ENCODE measurements at regions not wholly inside any gene's neighbourhood (a gene's known extent, or its start where the extent isn't known, plus 50 kb on each side); places are given as distances from the start of the nearest gene placed in this dataset.
"Not testable (repeated sequence)": the region's sequence is repeated elsewhere in the genome, so short reads cannot be mapped to it uniquely, and the experiment has no call there.

- DNase-seq (ENCODE audit: low read depth): no peak
These were observed 490.7 kb downstream of the DIPK2A start for GRCh38 chr3:144462337-144462736.

DNA sequence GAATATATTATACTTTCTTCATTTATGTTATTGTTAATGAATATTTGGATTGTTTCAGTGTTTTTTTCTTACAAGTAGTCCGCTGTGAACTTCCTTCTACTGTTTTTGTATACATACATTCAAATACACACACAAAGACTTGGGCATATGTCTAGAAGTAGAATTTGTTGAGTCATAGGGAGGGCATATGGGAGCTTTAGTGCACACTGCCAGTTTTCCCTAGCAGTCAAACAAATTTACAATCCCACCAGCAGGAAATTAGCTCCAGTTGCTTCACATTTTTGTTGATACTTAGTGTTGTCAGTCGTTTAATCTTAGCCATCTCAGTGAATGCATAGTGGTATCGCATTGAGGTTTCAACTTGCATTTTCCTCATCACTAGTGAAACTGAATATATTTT lies 492.3 kb downstream of the DIPK2A start:
- no peak for DNase-seq (ENCODE audit: low read depth)

GRCh38 chr3:144466114-144466513 lies 494.5 kb downstream of the DIPK2A start:
- DNase-seq (ENCODE audit: low read depth): no peak

DNA sequence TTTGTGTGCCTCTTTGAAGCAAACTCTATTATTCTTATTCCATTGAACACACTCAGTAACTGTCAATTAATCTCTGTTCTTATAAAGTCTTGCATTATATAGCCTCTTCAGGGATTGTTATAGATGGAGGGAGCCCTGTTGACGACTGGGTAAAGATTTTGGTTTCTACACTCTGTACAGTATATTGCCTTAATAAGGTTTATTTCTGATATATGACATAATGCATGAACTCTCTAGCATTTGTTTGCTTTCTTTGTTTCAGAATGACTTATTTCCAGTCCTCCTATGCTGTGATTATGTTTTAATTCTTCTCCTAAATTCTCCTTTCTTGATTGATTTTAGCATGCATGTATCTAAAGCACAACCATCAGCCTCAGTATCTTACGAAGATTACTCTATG lies 494.9 kb downstream of the DIPK2A start:
- DNase-seq (ENCODE audit: low read depth): no peak

- no peak for DNase-seq (ENCODE audit: low read depth)
These were observed 499.0 kb downstream of the DIPK2A start for GRCh38 chr3:144470666-144471065.

- no peak for DNase-seq (ENCODE audit: low read depth)
These were observed 506.0 kb downstream of the DIPK2A start for GRCh38 chr3:144477593-144477992.

DNA sequence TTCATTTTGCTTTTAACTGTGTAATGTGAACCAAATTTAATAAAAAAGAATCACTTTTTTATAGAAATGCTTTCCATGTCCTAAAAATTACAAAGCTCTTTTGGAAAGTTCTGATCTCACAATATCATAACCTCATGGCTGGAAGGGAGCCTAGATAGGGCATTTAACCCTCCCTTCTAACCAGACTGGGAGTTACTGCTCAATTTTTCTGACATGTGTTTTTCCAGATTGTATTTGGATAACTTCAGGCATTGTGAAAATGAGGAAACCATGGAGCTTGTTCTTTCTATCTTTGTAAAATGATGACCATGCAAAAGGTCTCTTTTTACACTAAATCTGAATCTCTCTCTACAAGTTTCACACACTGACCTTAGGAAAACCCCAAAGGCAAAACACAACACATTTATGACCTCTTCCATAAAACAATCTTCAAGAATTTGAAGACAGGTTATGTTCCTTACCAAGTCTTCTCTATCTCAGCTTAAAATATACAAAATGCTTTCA lies 508.8 kb downstream of the DIPK2A start:
- no peak for DNase-seq (ENCODE audit: low read depth)

- no peak for DNase-seq (ENCODE audit: low read depth)
These were observed 511.3 kb downstream of the DIPK2A start for GRCh38 chr3:144482876-144483275.

DNA sequence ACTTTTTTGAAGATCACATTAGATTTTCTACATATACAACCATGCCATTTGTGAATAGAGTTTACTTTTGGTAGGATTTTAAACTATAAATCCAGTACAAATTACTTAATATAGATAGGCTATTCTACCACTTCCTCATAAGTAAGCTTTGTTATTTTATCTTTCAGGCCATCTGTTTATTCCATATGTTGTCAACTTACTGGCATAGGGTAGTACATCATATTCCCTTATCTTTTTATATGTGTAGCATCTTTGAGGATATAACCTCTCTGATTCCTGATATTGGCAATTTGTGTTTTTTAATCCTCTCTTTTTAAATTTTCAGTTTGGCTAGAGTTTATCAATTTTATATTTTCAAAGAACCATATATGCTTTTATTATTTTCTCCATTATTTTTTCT lies 515.4 kb downstream of the DIPK2A start:
- DNase-seq (ENCODE audit: low read depth): no peak

- no peak for DNase-seq (ENCODE audit: low read depth)
These were observed 517.3 kb downstream of the DIPK2A start for GRCh38 chr3:144488927-144489326.

DNA sequence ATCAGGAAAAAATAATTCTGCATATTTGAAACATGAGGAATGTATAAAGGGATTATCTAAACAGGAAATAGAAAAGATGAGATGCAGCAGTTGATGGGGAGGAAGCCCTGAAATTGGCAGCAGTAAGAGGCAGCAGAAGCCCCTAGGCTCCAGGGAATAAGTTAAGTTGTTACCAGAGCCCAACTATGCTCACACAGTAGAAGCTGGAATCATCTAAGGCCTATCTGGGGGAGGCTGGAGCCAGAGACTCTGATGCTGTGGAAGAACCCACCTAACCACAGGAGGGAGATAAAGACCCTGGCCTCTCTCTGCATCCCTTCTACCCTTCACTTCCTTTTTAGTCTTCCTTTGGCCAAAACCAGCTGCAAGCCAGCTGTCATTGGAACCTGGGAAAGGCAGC lies 519.7 kb downstream of the DIPK2A start:
- DNase-seq (ENCODE audit: low read depth): no peak

DNA sequence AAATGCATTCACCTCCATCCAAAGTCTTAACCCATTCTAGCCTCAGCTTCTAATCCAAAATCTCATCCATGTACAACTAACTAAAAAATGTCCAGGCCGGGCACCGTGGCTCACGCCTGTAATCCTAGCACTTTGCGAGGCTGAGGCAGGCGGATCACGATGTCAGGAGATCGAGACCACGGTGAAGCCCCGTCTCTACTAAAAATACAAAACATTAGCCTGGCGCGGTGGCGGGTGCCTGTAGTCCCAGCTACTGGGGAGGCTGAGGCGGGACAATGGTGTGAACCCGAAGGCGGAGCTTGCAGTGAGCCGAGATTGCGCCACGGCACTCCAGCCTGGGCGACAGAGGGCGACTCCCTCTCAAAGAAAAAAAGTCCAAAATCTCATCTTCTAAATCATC lies 523.0 kb downstream of the DIPK2A start:
- DNase-seq (ENCODE audit: low read depth): not testable (repeated sequence)

GRCh38 chr3:144496141-144496835 lies 524.7 kb downstream of the DIPK2A start:
- peak; percentile 9 for DNase-seq (ENCODE audit: low read depth)

DNA sequence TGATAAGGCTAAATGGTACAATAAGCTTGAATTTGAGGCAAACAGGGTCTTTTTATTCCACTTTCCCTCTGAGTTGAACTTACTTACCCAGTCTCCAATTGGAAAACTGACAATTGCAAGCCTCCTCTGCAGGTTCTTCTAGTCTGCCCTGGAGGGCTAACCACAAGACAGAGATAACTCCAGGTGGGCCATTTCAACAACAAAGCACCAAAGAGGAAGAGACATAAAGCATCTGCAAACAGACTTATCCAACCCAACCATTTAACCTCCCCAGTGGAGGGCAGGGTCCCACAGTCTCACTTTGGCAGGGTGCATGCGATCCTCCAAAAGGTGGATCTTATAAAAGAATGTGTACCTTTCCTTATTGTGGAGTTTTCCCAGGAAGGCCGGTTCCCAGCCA lies 525.8 kb downstream of the DIPK2A start:
- no peak for DNase-seq (ENCODE audit: low read depth)

DNA sequence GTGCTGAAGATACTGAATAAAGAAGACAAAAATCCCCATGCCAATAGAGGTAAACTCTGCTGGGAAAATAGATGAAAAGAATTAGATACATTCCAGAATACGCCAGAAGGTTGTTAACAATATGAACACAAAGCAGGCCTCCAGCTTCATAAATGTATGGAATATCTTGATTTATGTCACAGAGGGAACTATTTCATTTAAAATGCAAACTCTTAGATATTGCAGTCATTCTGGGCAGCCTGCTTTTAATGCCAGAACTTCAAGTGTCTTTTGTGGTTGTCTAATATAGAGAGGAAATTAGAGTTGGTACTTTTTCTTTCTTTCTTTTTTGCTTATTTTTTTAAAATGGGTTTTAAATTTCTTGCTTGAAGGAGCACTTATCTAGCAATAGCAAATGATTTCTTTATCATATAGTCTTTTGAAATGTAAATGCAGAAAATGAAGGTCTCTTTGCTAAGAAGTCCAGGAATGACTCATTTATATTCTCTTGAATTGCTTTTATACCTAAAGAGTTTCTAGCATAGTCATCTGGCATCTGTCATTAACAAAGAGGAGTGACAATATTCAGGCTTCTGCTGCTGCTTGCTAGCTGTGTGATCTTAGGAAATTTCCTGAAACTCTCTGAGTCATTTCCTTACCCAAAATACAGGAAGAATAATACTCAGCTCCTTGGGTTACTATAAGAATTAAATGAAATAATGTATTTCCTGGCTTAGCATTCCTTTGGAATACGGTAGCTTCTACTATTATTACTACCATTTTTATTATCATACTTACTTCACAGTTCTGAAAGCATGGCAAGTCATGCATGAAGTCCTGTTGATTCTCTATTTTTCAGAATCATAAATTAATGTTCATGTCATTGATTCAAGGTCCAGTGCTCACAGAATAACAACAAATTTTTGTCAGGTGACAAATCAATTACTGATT lies 527.6 kb downstream of the DIPK2A start:
- DNase-seq (ENCODE audit: low read depth): no peak

GRCh38 chr3:144501467-144501866 lies 529.8 kb downstream of the DIPK2A start:
- DNase-seq (ENCODE audit: low read depth): no peak

DNA sequence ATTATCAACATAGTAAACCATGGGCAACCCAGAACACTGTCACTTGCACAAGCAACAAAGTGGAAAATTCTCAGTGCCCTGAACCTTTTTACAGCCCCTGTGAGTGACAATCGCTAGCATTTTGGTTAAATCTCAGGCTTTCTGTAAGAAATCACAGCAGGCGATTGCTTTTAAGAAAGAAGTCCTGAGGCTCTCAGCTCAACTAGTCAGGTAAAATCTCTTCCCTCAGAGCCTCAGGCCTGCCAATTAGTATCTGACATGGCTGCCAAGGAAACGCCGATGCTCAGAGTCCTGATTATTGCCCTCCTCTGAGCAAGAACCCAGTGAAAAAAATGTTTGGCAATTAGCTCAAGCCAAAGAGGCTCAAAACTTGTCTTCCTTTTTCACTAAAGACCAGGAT lies 530.8 kb downstream of the DIPK2A start:
- DNase-seq (ENCODE audit: low read depth): no peak

- not testable (repeated sequence) for DNase-seq (ENCODE audit: low read depth)
These were observed 534.8 kb downstream of the DIPK2A start for GRCh38 chr3:144506375-144506774.

GRCh38 chr3:144511346-144511745 lies 539.7 kb downstream of the DIPK2A start:
- DNase-seq (ENCODE audit: low read depth): no peak

DNA sequence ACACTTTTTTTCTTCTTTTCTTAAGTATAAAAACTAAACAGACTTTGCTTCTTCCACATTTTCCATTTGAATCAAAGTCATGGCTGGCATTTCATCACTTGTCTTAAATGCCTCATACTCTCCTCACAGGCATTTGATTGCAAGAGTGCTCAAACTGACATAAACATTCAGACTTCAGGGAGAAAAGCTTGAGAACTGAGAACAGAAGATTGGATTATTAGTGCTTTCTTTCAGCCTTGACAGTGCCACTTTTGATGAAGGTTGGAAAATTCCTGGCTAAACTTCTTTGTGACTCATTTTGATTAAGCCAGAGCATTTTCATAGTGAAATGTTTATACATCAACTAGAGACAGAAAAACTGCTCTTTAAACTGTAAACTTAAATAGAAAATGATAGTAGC lies 544.4 kb downstream of the DIPK2A start:
- DNase-seq (ENCODE audit: low read depth): peak; percentile 4

- no peak for DNase-seq (ENCODE audit: low read depth)
These were observed 545.0 kb downstream of the DIPK2A start for GRCh38 chr3:144516589-144516988.

DNA sequence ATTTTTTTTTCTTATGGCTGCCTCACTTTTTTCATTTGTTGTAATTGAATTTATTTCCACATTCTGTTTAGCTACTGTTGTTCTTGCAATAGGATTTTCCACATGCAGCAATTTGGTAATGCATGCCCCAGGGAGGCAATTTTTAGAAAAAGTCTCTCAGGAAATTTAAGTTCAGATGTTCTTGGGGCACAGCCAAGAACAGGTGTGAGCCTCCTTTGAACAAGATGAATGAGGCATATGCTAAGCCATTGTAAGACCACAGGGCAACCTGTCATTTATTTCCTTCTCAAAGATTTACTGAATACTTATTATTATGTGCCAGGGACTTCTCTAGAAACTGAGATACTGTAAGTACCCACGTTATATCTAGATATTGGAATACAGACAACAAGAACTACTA lies 549.5 kb downstream of the DIPK2A start:
- DNase-seq (ENCODE audit: low read depth): no peak

DNA sequence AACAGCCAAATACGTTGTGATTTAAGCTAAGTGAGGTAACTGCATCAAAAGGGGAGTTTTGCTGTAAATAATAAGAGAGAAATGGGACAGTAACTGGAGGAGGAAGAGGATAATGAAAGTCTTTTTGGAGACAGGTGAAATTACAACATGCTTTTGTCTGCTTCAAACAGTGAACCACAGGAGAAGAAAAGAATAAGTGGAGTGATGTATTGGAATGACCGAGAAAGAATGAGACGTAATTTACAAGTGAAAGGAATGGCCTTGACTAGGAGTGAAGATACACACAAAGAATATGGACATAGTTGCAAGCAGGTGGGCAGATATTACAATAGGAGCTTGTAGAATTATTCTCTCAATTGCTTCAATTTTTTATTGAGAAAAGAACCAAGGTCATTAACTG lies 550.8 kb downstream of the DIPK2A start:
- no peak for DNase-seq (ENCODE audit: low read depth)
